Neutrophil (primary cell): ENCODE measurements at regions not wholly inside any gene's neighbourhood (a gene's known extent, or its start where the extent isn't known, plus 50 kb on each side); places are given as distances from the start of the nearest gene placed in this dataset.
"Not testable (repeated sequence)": the region's sequence is repeated elsewhere in the genome, so short reads cannot be mapped to it uniquely, and the experiment has no call there.

Source experiments
- H3K27ac ChIP-seq: fragments of 200-600 bp; sonication (generic); 2 replicates; pipeline ENCODE4 v1.5.1; 2016; ENCODE audit warnings: mild to moderate bottlenecking, moderate library complexity
- H3K27me3 ChIP-seq: fragments of 200-600 bp; sonication (generic); 2 replicates; pipeline ENCODE4 v1.6.0; 2016; ENCODE audit warnings: mild to moderate bottlenecking
- H3K36me3 ChIP-seq: fragments of 200-600 bp; sonication (generic); 2 replicates; pipeline ENCODE4 v1.5.1; 2017
- H3K4me1 ChIP-seq, 2 experiments: fragments of 200-600 bp in 1 of 2; sonication (generic) in 1 of 2; 1 replicate in 1 of 2; 2 replicates in 1 of 2; pipeline versions ENCODE4 v1.5.1 to v1.6.1; 2013 to 2016; ENCODE audit warnings: low read depth in 1 of 2, low read length in 1 of 2, mild to moderate bottlenecking in 1 of 2, moderate library complexity in 1 of 2; ENCODE audit not compliant: control insufficient read depth in 1 of 2, insufficient read depth in 1 of 2
- H3K4me3 ChIP-seq, 2 experiments: fragments of 200-600 bp in 1 of 2; sonication (generic) in 1 of 2; 1 replicate in 1 of 2; 2 replicates in 1 of 2; pipeline ENCODE4 v1.5.1; 2013 to 2016; ENCODE audit warnings: low read depth in 1 of 2, low read length in 1 of 2, mild to moderate bottlenecking in 1 of 2, moderate library complexity in 1 of 2
- H3K9me3 ChIP-seq: fragments of 200-600 bp; sonication (generic); 2 replicates; pipeline ENCODE4 v1.5.1; 2016
- TF ChIP-seq, protein P1 (sequence below): fragments of 200-600 bp; sonication (generic); IDR thresholded peaks from 2 replicates; pipeline ENCODE4 v1.5.1; 2016; ENCODE audit warnings: antibody characterized with exemption

DNA sequence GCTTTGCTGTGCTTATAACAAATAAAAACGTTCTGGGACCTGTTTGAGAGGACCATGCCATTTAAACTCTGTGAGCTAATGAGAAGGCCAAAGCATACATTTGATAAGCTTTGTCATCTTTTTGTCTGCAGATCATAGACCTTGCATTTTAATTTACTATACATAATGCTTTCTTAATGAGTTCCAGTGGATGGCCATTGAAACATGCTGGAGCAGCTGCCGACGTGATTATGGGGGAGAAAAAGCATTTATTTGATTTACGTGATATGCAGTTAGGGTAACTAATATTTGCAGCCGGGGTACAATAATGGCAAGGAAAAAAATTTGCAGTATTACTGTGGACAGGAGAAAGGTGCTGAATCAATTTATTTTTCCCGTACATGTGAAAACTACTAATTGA, 240.2 kb downstream of the FAT3 start:
- H3K36me3 ChIP-seq: no peaks in the 10 kb centered on the region
- TF ChIP-seq, protein P1, sequence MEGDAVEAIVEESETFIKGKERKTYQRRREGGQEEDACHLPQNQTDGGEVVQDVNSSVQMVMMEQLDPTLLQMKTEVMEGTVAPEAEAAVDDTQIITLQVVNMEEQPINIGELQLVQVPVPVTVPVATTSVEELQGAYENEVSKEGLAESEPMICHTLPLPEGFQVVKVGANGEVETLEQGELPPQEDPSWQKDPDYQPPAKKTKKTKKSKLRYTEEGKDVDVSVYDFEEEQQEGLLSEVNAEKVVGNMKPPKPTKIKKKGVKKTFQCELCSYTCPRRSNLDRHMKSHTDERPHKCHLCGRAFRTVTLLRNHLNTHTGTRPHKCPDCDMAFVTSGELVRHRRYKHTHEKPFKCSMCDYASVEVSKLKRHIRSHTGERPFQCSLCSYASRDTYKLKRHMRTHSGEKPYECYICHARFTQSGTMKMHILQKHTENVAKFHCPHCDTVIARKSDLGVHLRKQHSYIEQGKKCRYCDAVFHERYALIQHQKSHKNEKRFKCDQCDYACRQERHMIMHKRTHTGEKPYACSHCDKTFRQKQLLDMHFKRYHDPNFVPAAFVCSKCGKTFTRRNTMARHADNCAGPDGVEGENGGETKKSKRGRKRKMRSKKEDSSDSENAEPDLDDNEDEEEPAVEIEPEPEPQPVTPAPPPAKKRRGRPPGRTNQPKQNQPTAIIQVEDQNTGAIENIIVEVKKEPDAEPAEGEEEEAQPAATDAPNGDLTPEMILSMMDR: no peak
- no peak overlapping the region for H3K27ac ChIP-seq
- no peaks in the 10 kb centered on the region for H3K9me3 ChIP-seq
- no peak overlapping the region for H3K4me3 ChIP-seq
- no peaks in the 10 kb centered on the region for H3K27me3 ChIP-seq
- no peaks in the 10 kb centered on the region for H3K4me1 ChIP-seq

DNA sequence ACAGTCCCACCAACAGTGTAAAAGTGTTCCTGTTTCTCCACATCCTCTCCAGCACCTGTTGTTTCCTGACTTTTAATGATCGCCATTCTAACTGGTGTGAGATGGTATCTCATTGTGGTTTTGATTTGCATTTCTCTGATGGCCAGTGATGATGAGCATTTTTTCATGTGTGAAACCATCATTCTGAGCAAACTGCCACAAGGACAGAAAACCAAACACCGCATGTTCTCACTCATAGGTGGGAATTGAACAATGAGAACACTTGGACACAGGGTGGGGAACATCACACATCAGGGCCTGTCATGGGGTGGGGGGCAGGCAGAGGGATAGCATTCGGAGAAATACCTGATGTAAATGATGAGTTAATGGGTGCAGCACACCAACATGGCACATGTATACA, 240.8 kb downstream of the FAT3 start:
- H3K4me3 ChIP-seq, H3K27ac ChIP-seq, H3K36me3 ChIP-seq, H3K9me3 ChIP-seq, H3K27me3 ChIP-seq, H3K4me1 ChIP-seq: not testable (repeated sequence)

DNA sequence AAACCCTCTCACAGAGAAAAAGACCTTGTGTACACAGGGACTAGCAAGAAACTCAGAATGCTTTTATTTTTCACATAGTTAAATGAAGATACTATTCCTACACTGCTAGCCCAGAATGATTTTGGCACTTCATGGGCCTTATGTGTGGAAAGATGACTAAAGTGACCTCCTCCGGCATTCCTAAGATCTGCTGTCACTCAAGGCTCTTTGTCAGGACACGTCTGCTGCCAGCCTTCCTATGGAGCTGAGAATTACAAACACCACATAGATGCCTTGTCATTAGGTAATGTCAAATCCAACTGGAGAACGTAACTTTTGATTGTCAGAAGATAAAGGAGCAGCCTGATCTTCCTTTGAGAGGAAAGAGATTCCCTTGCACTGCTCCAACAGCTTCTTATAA, 249.1 kb downstream of the FAT3 start:
- TF ChIP-seq, protein P1: no peak
- no peak overlapping the region for H3K27ac ChIP-seq
- no peaks in the 10 kb centered on the region for H3K27me3 ChIP-seq
- no peaks in the 10 kb centered on the region for H3K36me3 ChIP-seq
- H3K9me3 ChIP-seq: no peaks in the 10 kb centered on the region
- H3K4me1 ChIP-seq: no peaks in the 10 kb centered on the region
- no peak overlapping the region for H3K4me3 ChIP-seq

DNA sequence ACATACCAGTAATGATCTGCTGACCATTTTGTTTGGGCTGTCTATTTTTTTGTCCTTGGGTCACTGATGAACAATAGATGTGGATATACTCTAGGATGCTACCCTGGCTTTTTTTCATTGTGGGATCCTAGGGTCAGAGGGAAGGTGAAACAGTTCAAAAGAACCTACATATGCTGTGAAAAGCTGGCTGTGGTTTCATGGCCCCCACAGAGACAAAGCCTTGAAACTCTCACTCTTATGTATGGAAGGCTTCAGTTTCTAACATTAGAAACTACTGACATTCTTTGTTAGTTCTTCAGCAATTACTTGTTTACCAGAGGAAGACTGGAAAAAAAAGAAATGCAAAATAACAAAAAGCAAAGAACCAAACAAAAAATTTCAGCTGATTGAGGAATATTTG, 250.7 kb downstream of the FAT3 start:
- H3K27ac ChIP-seq: no peak overlapping the region
- H3K4me3 ChIP-seq: no peak overlapping the region
- TF ChIP-seq, protein P1: no peak
- H3K4me1 ChIP-seq: no peaks in the 10 kb centered on the region
- H3K27me3 ChIP-seq: no peaks in the 10 kb centered on the region
- H3K36me3 ChIP-seq: no peaks in the 10 kb centered on the region
- H3K9me3 ChIP-seq: no peaks in the 10 kb centered on the region

DNA sequence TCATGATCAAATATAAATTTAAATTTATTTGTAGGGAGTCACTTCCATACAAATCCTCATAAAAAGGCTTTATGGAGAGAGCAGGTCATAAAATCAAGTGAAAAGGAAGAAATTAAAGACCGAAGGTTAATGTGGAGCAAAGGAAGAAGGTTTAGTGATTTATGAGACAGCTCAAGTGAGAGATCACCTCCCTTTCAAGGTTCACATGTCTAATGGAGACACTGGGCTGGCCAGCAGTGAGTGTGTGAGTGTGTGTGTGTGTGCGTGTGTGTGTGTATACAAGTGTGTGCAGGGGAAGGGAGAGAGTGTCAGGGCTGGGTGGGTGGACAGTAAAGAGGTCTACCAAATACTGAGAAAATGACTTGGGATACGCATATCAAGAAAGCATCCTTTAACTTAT, 251.2 kb downstream of the FAT3 start:
- no peaks in the 10 kb centered on the region for H3K4me1 ChIP-seq
- no peaks in the 10 kb centered on the region for H3K27me3 ChIP-seq

DNA sequence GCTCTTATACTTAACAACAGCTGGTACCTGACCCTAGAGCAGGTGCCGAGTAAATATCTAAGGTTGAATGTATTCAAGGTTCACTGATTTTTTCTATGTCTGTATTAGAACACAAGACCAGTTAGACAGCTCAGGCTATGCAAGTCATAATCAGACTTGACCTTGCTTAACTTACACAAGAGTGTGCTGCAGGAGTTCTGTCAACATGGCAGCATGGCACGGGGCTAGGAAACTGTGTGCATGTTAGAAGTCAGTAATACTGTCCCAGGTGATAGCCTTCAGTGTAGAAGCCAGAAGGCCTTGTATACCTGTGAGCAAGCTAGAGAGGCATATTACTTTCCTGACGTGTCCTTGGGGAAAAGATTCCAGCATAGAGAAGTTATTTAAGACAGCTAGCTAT, 253.1 kb downstream of the FAT3 start:
- H3K9me3 ChIP-seq: no peaks in the 10 kb centered on the region

More for the DNA sequence above, 251.2 kb downstream of the FAT3 start:
- TF ChIP-seq, protein P1: no peak
- Histone ChIP-seq H3K4me3 (no peak overlapping the region), H3K9me3 (no peaks in the 10 kb centered on the region), H3K36me3 (no peaks in the 10 kb centered on the region), H3K27ac (no peak overlapping the region)

More for the DNA sequence above, 253.1 kb downstream of the FAT3 start:
- Histone ChIP-seq H3K36me3 (no peaks in the 10 kb centered on the region), H3K4me3 (no peak overlapping the region), H3K4me1 (no peaks in the 10 kb centered on the region), H3K27ac (no peak overlapping the region), H3K27me3 (no peaks in the 10 kb centered on the region)
- TF ChIP-seq, protein P1: no peak
